Cardiac septum (tissue), 1 donor: ENCODE measurements at regions not wholly inside any gene's neighbourhood (a gene's known extent, or its start where the extent isn't known, plus 50 kb on each side); places are given as distances from the start of the nearest gene placed in this dataset.
"Not testable (repeated sequence)": the region's sequence is repeated elsewhere in the genome, so short reads cannot be mapped to it uniquely, and the experiment has no call there.

Experiments
- DNase-seq: peaks from one replicate; pipeline ENCODE4 v3.0.0-alpha.2; 2020; ENCODE audit warnings: low spot score
- intact Hi-C: fragments of 100-400 bp; cut with DNase I; formaldehyde crosslinking; loops from one replicate; pipeline ENCODE4 v1.14.0; 2022
- donor health status: DM: no; HTN: no; CAD: no.

DNA sequence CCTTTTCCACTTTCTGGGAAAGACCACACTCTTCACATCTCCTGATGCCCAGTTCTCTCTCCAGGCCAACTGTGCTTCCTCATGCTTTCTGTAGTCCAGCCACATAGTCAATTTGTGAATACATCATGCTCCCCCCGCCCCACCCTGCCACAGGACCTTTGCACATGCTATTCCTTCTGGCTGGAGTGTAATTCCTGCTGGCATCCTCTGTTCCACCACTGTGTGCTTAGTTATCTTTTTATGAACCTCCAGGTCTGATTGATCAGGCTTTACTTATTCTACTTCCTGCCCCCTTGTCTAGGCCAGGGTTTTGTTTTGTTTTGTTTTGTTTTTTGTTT is 372.6 kb upstream of the RIOK2 start:
- intact Hi-C loops, result no loop called here
- no peak for DNase-seq

DNA sequence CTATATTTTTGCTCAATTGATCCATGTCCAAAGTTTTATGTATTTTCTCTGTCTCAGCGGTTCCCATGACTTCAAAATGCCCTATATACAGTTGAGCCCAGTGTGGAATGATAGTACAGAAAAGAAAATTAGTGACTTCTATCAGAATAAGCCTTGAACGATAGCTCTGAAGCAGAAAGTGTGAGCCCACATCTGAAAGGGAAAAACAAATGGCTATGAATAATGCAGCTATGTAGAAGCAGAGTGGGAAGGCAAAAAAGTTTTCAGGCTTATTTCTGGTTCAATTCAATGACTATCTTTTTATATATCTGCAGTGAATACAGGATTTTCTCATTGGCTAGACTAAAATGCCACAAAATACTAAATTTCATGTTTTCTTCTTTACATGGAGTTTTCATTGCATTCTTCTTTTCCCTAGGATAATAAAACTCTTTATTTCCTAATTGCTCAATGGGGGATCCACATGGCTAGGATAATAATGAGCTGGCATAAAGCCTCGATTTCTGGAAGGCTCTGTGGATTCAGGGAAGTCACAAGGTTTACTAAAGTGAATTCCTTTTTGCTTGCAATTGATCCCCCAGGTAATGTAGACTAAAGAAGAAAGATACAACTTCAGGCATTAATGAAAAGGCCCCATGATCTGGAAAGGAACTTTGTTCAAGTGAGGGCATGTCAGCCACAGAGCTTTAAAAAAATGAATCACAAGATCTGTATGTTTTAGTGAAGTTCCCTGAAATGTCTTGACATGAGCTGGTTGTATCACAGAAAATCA is 377.0 kb upstream of the RIOK2 start:
- intact Hi-C loops, result no loop called here
- no peak for DNase-seq

DNA sequence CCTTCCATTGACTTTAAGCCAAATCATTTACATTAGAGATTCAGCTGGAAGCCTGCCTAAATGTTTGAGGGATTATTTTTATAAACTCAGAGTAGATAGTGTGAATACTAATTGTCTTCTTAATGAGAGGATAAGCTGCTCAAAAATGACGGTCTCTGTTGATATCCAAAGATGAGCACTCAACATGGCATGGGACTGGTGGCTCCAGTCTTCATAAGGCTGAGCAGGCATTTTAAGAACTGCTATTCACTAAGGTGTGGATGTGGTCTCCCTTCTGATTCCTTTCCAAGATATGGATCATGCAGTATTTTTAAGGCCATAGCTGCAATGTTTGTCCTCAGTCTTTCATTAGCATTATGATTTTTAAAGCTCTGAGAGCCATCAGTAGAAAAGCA is 377.5 kb upstream of the RIOK2 start:
- DNase-seq, result no peak
- intact Hi-C loops, result no loop called here

DNA sequence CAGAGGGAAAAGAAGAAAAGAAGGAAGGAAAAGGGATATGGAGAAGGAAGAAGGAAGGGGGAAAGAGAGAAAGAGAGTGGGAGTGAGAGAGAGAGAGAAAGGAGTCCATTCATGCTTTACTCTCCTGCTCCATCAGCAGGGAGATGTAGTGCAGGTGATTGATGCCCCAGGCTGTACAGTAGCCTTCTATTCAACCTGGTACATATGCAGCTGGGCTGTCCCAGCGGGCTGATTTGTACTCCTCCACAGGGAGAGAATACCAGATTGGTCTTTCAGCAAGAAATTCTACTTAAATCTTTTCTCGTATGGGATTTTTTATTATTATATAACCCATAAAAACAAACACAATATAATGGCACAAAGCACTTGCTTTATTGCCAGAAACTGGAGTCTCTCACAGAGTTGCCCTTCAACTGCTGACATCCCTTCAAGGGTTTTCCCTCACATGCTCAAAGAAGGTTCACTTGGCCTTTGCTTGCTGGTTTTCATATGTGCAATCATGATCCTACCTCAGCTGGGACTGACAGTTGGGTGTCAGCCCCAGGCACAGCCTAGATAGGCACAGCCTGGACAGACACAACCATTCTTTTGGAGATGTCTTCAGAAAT is 380.1 kb upstream of the RIOK2 start:
- DNase-seq, result no peak
- intact Hi-C loops, result no loop called here

DNA sequence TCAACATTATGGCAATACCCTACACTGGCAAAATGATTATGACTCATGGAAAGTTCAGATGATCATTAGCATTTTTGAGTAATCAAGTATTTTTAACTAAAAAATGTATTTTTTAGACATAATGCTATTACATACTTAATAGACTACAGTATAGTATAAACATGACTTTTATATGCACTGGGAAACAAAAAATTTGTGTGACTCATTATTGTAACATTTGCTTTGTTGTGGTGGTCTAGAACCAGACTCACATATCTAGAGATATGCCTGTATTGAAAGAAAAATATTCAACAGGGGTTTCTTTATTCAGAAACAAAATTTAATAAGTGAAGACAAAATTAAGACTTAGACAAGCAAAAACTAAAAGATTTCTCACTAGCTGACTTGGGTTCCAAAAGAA is 385.3 kb upstream of the RIOK2 start:
- intact Hi-C loops, result no loop called here
- DNase-seq, result no peak

DNA sequence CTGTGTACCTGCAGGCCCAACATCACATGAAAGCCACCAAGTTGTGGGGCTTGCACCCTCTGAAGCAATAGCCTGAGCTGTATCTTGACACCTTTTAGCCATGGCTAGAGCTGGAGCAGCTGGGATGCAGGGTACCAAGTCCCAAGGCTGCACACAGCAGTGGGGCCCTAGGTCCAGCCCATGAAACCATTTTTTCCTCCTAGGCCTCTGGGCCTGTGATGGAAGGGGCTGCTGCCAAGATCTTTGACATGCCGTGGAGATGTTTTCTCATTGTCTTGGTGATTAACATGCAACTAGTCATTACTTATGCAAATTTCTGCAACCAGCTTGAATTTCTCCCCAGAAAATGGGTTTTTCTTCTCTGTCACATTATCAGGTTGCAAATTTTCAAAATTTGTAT is 387.2 kb upstream of the RIOK2 start:
- intact Hi-C loops, result no loop called here

DNA sequence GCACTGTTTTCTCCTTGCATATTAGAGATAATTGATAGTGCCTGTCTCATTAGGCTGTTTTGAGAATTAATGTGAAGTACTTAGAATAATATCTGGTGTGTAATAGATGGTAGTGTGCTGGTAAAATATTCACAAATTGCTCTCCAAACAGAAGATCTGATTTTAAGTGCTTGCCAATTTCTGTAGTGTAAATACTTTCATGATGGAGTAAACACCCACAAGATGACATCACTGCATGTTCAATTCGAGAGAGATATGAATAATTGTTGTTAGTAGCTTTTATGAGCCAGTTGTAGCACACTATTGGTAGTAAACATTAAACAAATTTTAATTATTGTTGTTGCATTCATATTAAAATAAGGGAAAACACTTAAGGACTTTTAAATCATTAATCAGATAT is 392.3 kb upstream of the RIOK2 start:
- intact Hi-C loops, result no loop called here
- DNase-seq, result no peak

More for the DNA sequence above, 387.2 kb upstream of the RIOK2 start:
- DNase-seq, result no peak

DNA sequence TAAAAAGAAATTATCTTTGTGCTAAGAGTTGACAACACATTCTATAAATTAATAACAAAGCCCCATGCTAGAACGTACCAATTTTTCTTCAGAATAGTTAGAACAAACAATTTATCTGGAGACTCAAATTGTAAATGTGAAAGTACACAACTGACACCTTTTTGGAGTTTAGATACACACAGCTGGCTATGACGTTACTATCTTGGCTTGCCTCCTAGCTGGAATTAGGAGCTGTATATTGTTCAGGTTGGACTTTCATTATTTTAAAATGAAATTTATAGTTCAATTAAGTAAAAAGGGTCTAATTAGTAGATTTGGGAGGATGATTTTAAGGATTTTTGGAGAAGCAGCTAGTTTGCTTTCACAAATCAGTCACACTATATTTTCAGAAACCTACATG is 393.9 kb upstream of the RIOK2 start:
- no peak for DNase-seq
- intact Hi-C loops, result no loop called here

DNA sequence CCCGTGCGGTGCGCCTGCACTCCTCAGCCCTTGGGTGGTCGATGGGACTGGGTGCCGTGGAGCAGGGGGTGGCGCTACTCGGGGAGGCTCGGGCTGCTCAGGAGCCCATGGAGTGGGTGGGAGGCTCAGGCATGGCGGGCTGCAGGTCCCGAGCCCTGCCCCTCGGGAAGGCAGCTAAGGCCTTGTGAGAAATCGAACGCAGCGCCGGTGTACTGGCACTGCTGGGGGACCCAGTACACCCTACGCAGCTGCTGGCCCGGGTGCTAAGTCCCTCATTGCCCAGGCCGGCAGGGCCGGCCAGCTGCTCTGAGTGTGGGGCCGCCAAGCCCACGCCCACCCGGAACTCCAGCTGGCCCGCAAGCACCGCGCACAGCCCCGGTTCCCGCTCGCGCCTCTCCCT is 396.9 kb upstream of the RIOK2 start:
- intact Hi-C loops, DNase-seq: not testable (repeated sequence)

DNA sequence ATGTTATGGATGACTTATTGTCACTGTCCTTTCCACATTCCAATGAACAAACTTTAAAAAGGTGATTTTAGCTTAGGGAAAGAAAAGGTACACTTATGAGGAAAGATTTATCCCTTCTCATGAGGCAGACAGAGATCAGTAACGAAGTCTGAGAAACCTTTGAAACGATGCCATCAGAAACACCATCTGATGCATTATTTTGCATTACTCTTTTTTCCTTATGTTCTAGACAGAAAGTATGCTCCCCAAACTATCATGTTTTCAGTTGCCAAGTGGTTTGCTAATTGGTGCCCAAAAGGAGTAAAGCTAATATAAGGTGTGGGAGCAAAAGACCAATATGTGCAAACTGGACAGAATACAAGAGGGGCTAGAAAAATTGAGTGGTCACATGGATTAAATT is 397.7 kb upstream of the RIOK2 start:
- intact Hi-C loops, result no loop called here
- DNase-seq, result no peak

DNA sequence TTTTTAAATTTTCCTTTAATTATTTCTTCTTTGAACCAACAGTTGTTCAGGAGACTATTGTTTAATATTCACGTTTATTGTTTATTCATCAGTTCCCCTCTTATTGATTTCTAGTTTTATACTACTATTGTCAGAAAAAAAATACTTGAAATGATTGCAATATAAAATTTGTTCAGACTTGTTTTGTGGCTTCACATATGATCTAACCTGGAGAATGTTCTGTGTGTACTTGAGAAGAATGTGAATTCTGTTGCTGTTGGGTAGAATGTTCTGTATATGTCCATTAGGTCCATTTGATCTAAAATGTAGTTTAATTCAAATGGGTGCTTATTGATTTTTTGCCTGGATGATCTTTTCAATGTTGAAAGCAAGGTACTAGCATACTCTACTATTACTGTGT is 408.7 kb upstream of the RIOK2 start:
- intact Hi-C loops, result no loop called here
- no peak for DNase-seq

DNA sequence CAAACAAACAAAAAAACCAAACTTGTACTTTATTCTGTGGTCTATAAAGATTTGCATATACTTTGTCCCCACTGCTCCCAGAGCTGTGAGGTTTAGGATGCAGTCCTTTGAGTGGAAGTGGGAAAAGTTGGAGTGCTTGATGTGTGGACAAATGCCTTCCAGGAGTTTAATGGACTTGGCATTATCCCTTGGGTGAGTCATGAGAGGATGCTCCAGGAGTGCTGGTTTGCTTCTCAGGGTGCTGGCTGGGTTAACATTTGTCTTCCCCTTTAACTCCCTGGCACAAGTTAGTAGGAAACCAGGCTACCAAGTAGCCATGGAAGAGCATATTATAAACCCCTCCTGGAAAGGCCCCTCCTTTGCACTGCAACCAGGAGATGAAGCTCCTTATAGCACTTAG is 417.4 kb upstream of the RIOK2 start:
- intact Hi-C loops, result no loop called here
- DNase-seq, result no peak

DNA sequence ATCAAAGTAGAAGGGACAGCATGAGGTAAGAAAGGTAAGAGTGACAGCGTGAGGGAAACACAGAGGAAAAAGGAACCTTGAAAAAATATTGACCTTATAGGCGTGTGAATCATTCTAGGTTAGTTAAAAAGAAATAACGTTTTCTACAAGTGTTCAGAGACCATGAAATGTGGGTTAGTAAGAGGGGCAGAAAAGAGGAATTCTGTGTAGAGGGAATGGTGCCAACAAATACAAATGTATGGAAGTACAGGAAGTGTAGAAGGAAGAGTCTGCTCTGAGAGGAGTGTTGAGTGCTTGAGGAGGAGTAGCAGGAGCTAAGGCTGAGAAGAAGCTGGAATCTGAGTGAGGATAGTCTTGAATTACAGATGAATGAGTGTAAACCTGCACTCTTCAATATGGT is 418.6 kb upstream of the RIOK2 start:
- intact Hi-C loops, result no loop called here

DNA sequence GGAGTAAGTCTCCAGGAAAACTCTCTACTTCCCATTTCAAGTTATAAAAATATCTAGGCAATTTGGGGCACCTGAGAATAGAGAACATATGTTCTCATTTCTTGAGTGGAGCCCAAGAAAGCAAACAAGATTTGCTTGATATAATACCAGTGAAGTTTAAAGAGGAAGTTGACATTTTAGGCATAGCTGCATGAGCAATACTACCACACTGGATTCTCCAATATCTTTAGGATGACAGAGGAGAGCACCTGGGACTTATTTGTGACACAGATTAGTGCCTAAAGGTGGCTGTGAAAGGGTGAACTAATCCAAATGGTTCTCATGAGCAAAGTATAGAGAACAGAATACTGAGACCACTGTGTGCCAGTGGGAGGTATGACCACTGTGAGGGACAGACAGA is 423.5 kb upstream of the RIOK2 start:
- DNase-seq, result no peak
- intact Hi-C loops, result no loop called here

More for the DNA sequence above, 418.6 kb upstream of the RIOK2 start:
- DNase-seq, result no peak

DNA sequence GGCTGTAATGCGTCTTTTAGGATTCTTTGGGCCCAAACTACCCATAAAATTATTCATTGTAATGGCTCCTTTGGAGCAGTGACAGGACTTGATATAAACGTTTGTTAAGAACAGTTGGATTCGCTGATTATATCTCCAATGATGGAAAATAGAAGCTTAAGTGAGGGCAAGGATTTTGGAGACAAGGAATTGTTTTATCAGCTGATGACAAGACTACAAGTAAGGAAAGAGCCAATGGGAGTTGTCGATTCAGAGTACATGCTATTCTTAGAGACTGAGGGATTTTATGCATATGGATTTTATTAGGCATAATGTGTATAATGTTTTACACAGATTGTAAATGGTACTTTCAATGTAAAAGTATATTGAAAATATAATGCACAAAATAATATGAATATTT is 425.5 kb upstream of the RIOK2 start:
- intact Hi-C loops, result no loop called here

DNA sequence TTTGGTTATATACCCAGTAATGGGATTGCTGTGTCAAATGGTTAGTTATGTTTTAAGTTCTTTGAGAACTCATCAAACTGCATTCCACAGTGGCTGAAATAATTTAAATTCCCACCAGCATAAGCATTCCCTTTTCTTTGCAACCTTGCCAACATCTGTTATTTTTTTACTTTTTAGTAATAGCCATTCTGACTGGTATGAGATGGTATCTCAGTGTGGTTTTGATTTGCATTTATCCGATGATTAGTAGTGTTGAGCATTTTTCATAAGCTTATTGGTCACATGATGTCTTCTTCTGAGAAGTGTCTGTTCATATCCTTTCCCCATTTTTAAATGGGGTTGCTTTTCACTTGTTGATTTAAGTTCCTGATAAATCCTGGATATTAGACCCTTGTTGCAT is 435.7 kb upstream of the RIOK2 start:
- intact Hi-C loops, result no loop called here

More for the DNA sequence above, 425.5 kb upstream of the RIOK2 start:
- no peak for DNase-seq

DNA sequence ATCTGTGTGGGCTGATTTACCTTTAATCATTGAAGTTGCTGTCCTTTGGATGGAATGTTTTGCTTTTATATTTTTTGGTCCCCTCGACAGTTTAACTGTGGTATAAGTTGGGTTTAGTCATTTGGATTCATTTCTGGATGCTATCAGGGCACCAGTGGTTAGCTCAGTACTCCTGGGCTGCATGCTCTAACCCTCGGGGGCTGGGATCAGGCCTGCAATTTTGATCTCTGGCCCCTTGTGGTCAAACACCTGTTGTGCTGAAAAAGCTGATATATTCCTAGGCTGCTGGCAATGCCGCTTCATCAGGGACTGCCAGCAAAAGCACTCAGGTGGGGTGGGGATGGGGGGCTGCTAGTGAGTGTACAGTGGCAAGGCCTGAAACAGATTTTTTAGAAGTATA is 440.4 kb upstream of the RIOK2 start:
- intact Hi-C loops, result loop anchor here (10.0 kb wide), 1 partner anchor 79 kb away; no protein-coding TSS in a partner anchor
- DNase-seq, result no peak

More for the DNA sequence above, 435.7 kb upstream of the RIOK2 start:
- no peak for DNase-seq

DNA sequence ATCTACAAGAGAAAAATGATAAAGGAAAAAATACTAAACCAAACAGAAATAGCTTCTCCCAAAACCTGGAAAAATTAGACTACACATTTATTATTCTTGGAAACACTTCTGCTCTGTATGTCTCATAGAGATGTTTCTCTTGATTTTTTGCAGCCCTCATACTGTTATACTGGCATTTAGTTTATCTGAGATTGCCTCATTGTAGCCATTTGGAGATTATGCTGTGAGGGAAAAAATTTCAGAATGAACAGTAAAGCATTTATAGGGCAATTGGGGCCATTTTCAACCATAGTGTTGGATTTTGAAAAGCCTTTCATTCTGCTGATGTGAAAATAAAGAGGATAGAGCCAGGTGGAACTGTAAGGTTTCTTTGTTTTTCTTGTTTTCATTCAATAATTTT is 441.8 kb upstream of the RIOK2 start:
- intact Hi-C loops, result loop anchor here (10.0 kb wide), 1 partner anchor 80 kb away; no protein-coding TSS in a partner anchor

DNA sequence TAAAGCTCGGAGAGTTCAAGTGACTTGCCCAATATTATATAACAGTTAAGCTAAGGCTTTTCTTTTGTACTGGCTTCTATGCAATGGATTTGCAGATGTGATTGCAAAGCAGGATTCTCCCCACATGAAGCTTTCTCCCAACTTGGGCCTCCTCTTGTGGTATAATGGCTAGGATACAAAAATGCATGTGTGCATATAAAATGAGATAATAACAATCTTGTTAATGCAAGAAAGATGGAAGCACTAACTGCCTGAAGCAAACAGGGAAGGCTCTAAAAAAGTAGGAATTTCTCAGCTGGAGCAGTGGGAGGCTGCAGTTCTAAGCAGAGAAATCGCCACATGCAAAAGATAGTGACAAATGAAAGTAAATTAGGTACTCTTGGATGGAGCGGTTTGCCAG is 444.2 kb upstream of the RIOK2 start:
- intact Hi-C loops, result loop anchor here (10.0 kb wide), 1 partner anchor 82 kb away; no protein-coding TSS in a partner anchor
- DNase-seq, result no peak

More for the DNA sequence above, 441.8 kb upstream of the RIOK2 start:
- DNase-seq, result no peak

DNA sequence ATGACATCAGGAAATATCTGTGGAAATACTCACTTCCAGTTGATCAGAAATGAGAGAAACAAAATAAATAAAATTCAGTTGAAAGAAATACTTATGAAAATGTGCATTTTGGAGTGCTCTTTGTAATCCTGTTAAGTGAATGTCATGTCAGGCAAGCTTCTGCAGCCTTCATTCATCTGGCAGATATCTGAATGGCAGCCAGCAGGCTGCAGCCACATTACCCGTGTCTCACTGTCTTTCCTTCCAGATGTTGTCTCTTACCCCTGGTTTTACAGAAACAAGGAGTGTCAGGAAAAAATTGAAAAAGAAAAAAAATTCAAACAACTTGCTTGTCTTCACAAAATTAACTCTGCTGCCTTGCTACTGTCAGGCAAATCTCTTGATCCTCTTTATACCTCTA is 445.0 kb upstream of the RIOK2 start:
- no peak for DNase-seq
- intact Hi-C loops, result loop anchor here (10.0 kb wide), 1 partner anchor 83 kb away; no protein-coding TSS in a partner anchor

DNA sequence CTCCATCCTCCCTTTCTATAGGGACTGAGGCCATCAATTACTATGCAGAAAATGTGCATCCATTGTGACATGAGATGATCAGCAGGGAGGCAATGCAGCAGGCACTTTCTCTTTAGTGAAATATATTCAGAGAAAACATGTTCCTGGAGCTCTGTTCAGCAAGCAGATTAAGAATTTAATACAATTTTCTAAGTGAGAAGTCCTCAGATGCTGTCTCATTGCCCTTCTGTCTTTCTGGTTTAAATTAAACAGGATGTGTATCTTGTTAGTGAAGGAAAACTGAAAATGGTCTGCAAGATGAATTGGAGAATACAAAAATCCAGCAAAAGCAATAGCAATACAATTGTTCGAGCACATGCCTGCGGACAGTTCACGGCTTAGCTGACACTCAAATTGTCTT is 445.8 kb upstream of the RIOK2 start:
- intact Hi-C loops, result loop anchor here (10.0 kb wide), 1 partner anchor 84 kb away; no protein-coding TSS in a partner anchor

More for the DNA sequence above, 445.8 kb upstream of the RIOK2 start:
- DNase-seq, result no peak
